GM20431 (cell line): ENCODE measurements at regions not wholly inside any gene's neighbourhood (a gene's known extent, or its start where the extent isn't known, plus 50 kb on each side); places are given as distances from the start of the nearest gene placed in this dataset.

Experiments used
- in situ Hi-C: fragments of 300-500 bp; cut with MseI, MboI; formaldehyde crosslinking; loops from one replicate; pipeline ENCODE4 v1.15.0; 2020; ENCODE audit warnings: low sequenced_read_pairs; ENCODE audit not compliant: unreplicated experiment

DNA sequence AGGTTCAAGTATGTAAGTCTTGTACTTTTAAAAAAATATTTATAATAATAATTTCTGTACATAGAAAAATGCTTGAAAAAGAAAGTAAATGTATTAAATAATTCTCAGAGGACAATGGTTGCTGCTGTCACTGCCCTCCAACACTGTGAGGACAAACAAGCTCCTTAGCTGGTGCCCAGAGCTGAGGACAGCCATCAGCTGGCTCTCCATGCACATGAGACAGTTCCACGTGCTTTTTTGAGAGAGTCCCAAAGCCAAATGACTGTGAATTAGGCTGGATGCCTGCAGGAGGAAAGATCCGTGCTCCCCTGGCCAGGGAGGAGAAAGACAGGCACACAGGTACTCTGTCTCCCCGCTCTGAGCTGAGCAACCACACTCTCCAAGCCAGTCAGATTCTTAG lies 115.5 kb upstream of the IRX5 start:
- in situ Hi-C loops = no loop called here

DNA sequence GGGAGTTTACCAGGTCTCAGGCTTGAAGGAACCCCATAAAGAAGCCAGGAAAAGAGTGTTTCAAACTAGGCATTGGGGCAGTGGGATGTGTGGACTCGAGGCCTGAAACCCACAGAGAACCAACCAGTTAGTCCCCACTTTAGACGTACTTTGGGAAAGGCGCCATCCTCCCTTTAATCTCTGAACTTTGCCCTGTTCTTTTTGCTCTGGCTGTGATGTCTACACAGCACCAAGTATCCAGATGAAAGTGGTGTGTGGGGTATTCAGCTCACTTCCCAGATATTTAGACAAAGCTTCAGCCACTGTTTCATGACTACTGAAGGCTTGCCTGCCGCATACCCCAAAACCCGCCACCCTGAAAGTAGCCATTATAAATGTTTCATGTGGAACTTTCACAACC lies 116.9 kb upstream of the IRX5 start:
- in situ Hi-C loops = no loop called here

DNA sequence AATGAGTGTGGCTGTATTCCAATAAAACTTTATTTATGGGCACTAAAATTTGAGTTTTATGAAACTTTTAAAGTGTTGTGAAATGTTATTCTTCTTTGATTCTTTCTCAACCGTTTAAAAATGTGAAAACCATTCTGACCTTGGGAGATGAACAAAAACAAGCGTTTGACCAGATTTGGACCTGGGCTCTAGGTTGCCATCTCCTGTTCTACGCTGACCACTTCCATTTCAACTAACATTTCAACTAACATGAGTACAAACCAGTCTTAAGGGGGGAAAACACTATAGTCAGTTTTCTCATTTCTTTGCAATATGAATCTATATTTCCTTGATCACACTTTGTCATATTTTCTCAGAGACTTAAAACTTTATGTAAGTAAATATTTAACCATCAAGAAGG lies 118.4 kb upstream of the IRX5 start:
- in situ Hi-C loops = no loop called here

DNA sequence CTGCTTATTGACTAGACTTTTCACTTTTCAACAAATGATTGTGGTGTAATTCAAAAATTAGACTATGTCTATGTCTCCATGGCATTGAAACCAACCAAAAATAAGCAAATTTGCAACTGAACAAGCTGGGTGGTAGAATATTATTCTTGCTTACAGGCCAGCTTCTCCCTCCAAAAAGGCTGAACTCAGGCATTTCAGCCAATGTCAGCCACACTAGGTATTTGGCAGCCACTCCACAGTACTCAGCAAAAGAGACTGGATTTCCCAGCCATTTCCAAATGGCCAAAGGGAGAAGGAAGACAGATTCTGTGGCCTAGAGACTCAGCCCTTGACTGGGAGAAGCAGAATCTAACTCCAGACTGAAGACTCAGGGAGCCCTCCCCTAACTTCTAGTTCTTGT lies 121.8 kb upstream of the IRX5 start:
- in situ Hi-C loops = no loop called here

GRCh38 chr16:54806881-54807360 lies 123.7 kb upstream of the IRX5 start:
- in situ Hi-C loops = no loop called here

DNA sequence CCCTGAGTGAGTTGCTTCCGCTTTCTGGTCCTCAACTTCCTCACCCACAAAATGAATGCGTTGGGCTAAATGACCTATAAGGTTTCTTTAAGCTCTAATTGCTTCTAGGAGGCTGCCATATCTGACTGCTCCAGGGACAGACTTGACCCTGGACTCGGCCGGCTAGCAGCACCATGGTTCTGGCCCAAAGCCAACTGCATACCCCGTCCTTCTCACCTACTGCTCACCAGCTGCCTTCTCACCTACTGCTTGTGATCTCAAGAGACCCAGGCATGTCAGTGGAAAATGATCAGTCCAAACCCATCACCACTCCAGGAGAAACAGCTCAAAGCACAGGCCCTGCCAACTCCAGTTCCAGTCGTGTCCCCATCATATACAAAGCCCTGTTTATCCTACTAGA lies 124.3 kb upstream of the IRX5 start:
- in situ Hi-C loops = no loop called here

- in situ Hi-C loops = no loop called here
Observed at GRCh38 chr16:54805648-54806047, 125.0 kb upstream of the IRX5 start.

DNA sequence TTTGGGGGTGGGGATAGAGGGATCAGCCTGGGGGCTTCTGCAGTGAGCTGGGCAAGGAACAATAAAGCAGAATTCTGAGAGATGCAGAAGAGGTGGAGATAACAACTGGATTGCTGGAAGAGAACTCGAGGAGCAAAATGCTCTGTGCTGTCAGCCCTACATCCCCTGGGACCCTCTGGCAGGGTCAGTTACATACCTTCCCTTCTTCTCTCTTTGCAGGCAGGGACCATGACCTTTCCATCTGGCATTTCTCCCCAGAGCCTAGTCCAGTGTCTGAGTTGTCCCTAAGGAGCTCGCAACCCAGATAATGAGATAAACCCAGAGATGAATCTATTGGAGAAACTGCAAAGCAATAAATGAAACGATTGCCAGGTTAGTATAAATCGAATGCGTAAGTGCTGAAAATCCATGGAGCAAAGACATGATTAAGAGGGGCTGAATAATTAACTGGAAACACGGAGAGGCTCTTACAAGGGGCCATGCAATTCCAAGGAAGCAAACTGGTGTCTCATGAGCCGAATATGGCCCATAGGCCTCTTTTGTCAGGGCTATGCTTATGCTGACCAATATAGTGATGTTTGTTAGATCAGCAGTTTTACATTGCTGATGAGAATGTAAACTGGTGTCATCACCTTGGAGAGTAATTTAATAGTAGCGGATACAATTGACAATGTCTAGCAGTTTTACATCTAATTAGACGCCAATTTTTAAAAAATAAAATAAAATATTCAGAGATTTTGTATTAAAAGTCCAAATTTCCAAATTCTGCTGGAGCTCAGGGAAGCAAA lies 129.4 kb upstream of the IRX5 start:
- in situ Hi-C loops = no loop called here

- in situ Hi-C loops = no loop called here
Observed at GRCh38 chr16:54798267-54798666, 132.4 kb upstream of the IRX5 start.

DNA sequence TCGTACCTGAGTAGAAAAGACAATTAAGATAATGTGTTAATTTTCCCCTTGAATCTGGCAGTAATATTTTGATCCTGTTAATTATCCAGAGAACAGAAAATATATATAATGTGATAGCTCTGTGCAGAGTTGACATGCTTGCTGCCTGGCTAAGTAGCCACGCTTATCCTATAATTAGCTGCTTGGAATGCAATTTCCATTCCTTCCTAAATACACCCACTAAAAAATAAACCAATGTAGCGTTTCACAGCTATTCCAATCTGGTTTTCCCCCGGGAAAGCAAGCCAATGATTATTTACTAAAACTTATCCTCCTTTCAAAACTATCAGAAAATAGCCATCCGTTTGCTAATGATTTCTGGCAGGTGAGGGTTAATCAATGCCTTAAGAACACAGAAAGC lies 134.5 kb upstream of the IRX5 start:
- in situ Hi-C loops = no loop called here

DNA sequence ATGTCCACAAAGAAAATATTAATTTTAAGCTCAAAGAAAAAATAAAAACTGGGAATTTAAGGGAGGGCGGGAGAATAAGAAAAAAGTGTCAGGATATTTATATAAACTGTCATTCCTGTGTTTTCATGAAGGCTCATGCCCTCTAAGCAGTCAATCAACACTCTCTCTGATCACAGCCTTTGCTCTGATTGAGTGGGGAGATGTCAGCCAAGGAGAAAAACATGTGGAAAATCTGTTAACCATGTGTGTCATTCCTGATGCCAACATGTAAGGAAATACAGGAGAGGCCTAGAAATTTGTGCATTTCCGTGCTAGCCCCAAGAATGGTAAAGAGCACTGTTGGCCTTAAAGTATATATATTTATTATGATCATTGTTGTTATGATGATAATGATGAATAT lies 137.9 kb upstream of the IRX5 start:
- in situ Hi-C loops = no loop called here

DNA sequence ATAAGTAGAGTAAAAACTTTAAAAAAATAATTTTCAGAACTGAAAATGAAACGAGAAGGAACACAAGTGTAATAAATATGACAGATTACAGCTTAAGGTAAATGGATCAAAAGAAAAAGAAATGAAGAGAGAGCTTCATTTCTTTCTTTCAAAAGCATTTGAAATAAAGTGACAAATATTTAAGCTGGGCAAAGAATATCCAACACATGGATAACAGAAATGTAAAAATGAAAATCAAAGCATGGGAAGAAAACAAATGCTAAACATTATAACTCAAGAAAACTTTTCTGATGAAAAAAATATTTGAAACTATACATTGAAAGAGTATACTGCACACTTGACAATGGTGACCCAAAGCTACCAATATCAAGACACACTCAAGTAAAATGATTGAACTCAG lies 143.6 kb upstream of the IRX5 start:
- in situ Hi-C loops = loop anchor here (10.0 kb wide), 1 partner anchor 82 kb away; no protein-coding TSS in a partner anchor

DNA sequence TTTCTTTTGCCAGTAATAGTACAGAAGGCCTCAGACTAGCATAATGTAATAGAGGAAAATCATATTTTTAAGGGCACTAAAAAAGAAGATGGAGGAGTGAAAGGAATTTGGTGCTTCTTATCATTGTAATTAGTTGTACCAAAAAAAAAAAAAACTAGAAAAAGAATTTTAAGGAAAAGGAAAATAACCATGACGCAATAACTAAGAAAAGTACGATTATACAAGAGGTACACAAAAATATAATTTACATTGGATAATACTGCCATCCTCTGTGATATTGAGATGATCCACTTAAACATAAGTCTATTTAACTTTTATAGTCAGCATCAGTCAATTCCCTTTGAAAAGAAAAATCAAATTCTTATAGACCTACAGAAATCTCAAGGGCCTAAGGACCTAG lies 146.7 kb upstream of the IRX5 start:
- in situ Hi-C loops = loop anchor here (10.0 kb wide), 1 partner anchor 79 kb away; no protein-coding TSS in a partner anchor

DNA sequence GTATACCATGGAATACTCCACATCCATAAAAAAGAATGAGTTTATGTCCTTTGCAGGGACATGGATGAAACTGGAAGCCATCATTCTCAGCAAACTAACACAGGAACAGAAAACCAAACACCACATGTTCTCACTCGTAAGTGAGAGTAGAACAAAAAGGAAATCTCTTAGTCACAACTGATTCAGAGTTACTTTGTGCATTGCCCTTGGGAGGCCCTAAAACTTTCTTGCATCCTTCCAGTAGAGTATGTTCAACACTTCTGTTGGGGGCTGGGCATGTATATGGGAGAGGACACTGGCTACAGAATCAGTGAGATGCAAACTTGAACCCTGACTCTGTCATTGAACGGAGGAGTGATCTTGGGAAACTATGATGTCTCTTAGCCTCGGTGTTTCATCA lies 147.4 kb upstream of the IRX5 start:
- in situ Hi-C loops = loop anchor here (10.0 kb wide), 1 partner anchor 78 kb away; no protein-coding TSS in a partner anchor

DNA sequence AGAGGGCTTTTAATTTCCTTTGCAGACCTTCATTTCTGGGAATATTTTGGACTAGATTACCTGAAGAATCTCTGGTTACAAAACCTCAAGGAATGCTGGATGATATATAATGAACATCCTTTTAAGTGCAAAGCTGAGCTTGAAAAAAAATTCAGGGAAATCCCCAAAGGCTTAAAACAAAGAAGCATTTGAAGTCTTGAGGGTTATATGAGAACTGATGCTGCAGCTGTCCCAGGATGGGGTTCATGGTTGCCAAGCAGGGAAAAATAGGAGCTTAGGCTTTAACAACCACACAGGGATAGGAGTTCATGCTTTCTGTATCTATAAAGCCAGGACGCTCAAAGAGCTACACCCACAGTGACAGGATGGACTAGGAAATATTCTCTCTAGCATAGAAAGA lies 150.4 kb upstream of the IRX5 start:
- in situ Hi-C loops = loop anchor here (10.0 kb wide), 1 partner anchor 75 kb away; no protein-coding TSS in a partner anchor

- in situ Hi-C loops = no loop called here
Observed at GRCh38 chr16:54779549-54779948, 151.1 kb upstream of the IRX5 start.

GRCh38 chr16:54774768-54775167 lies 155.9 kb upstream of the IRX5 start:
- in situ Hi-C loops = no loop called here

GRCh38 chr16:54772400-54772799 lies 158.3 kb upstream of the IRX5 start:
- in situ Hi-C loops = no loop called here

GRCh38 chr16:54766355-54766754 lies 164.3 kb upstream of the IRX5 start:
- in situ Hi-C loops = no loop called here

DNA sequence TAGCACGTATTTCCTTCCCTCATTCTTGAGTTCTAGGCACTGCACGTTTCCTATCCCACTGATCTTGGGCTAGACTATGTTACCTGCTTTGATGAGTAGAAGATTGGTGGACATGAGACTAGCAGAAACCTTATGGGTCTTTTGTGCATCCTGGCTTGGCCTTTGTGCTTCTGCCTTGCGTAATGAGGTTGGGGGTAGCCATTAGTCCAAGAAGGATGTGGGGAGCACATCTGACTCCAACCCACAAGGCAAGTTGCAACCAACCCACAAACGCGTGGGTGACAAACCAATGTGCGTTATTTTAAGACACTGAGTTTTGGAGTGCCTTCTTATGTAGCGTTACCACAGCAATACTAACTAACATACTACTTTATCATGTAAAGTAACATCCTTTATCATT lies 180.4 kb upstream of the IRX5 start:
- in situ Hi-C loops = no loop called here

GRCh38 chr16:54748611-54749190 lies 182.0 kb upstream of the IRX5 start:
- in situ Hi-C loops = no loop called here

DNA sequence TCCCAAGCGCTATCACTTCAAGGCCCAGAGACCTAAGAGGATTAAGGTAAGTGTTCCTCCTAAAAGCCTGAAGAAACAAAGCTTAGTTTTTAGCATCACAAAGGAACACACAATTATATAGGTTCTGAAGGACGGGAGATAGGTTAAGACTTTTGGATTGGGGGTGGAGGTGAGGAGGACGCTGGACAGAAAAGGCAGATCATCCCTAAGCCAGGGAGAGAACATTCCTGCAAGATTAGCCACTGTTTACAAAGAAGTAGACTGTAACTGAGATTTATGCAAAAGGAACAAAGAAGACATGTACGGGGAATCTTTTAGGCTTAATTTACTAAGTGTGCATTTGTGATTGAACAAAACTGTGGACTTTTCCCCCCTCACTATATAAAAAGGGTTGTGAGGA lies 184.1 kb upstream of the IRX5 start:
- in situ Hi-C loops = no loop called here
